H1 (cell line): ENCODE measurements at regions not wholly inside any gene's neighbourhood (a gene's known extent, or its start where the extent isn't known, plus 50 kb on each side); places are given as distances from the start of the nearest gene placed in this dataset.

Experiments used
- CTCF ChIA-PET: fragments of 300-600 bp; sonication (Branson Sonifier 250); formaldehyde crosslinking; loops from one replicate; lab custom pipeline; 2021; ENCODE audit not compliant: partially characterized antibody; lab: Charles Lee
- POLR2A ChIA-PET: fragments of 300-600 bp; sonication (Branson Sonifier 250); formaldehyde crosslinking; loops from one replicate; lab custom pipeline; 2021; ENCODE audit warnings: inconsistent platforms; ENCODE audit not compliant: partially characterized antibody; lab: Charles Lee
- DNase-seq, 2 experiments: peaks; one replicate each; pipeline versions ENCODE4 v3.0.0 to v3.0.0-alpha.2; 2010 to 2022; ENCODE audit warnings: low spot score in 2 of 2, low read depth in 1 of 2, mixed read lengths in 1 of 2
- FAIRE-seq: peaks from 2 replicates; lab custom pipeline; 2011; peaks lifted over from hg19 to GRCh38; lab: Jason Lieb, UNC
- H2AFZ ChIP-seq: 2 replicates; pipeline ENCODE4 v1.8.1; 2012; ENCODE audit warnings: low read length, inconsistent platforms
- H2AK5ac ChIP-seq: 2 replicates; pipeline ENCODE4 v1.6.1; 2013; ENCODE audit warnings: low read depth, low read length
- H2BK120ac ChIP-seq: replicated peaks from 2 replicates; pipeline ENCODE3; 2013; ENCODE audit warnings: low read depth, low read length, inconsistent platforms
- H2BK12ac ChIP-seq: 2 replicates; pipeline ENCODE4 v1.6.1; 2013; ENCODE audit warnings: low read depth, low read length
- H2BK15ac ChIP-seq: 2 replicates; pipeline ENCODE4 v1.6.1; 2013; ENCODE audit warnings: low read length
- H2BK20ac ChIP-seq: 2 replicates; pipeline ENCODE4 v1.6.1; 2013; ENCODE audit warnings: low read length
- H2BK5ac ChIP-seq: 2 replicates; pipeline ENCODE4 v1.6.1; 2013; ENCODE audit warnings: low read depth, low read length
- H3K14ac ChIP-seq: 2 replicates; pipeline ENCODE4 v1.6.1; 2013; ENCODE audit warnings: inconsistent platforms; ENCODE audit not compliant: insufficient read length
- H3K18ac ChIP-seq: 2 replicates; pipeline ENCODE4 v1.6.1; 2013; ENCODE audit warnings: low read length; ENCODE audit errors: extremely low read depth
- H3K23ac ChIP-seq: 2 replicates; pipeline ENCODE4 v1.6.1; 2013; ENCODE audit warnings: inconsistent platforms; ENCODE audit not compliant: insufficient read length
- H3K23me2 ChIP-seq: 2 replicates; pipeline ENCODE4 v1.6.1; 2013; ENCODE audit warnings: low read depth, low read length
- H3K27ac ChIP-seq: 2 replicates; pipeline ENCODE4 v1.6.1; 2011; ENCODE audit warnings: low read depth, low read length, inconsistent platforms
- H3K27me3 ChIP-seq, 4 experiments: replicated peaks in 1 of 4; 1 replicate in 1 of 4; 2 replicates in 3 of 4; pipeline versions ENCODE4 v1.6.1 to v1.8.1; 2011 to 2013; ENCODE audit warnings: low read length in 3 of 4, mild to moderate bottlenecking in 3 of 4, inconsistent platforms in 2 of 4, mixed read lengths in 2 of 4, moderate library complexity in 1 of 4; ENCODE audit not compliant: control insufficient read depth in 3 of 4, insufficient read depth in 3 of 4; ENCODE audit errors: extremely low read depth in 1 of 4
- H3K36me3 ChIP-seq, 4 experiments: 2 replicates each; pipeline versions ENCODE4 v1.6.1 to v1.8.1; 2011 to 2013; ENCODE audit warnings: mild to moderate bottlenecking in 4 of 4, low read length in 3 of 4, moderate library complexity in 2 of 4, control low read depth in 1 of 4, inconsistent platforms in 1 of 4; ENCODE audit not compliant: insufficient read depth in 4 of 4, control insufficient read depth in 2 of 4
- H3K4ac ChIP-seq: replicated peaks from 2 replicates; pipeline ENCODE3; 2013; ENCODE audit warnings: low read length, low read depth, mixed read lengths, inconsistent platforms; ENCODE audit not compliant: insufficient read length
- H3K4me1 ChIP-seq, 4 experiments: replicated peaks in 1 of 4; 1 replicate in 1 of 4; 2 replicates in 3 of 4; pipeline versions ENCODE4 v1.6.1 to v1.8.1; 2011 to 2013; ENCODE audit warnings: low read length in 3 of 4, inconsistent platforms in 2 of 4, mixed read lengths in 1 of 4; ENCODE audit not compliant: insufficient read depth in 4 of 4, control insufficient read depth in 3 of 4
- H3K4me2 ChIP-seq, 2 experiments: 2 replicates each; pipeline versions ENCODE4 v1.6.1 to v1.8.1; 2011 to 2013; ENCODE audit warnings: low read depth in 2 of 2, low read length in 2 of 2, control low read depth in 1 of 2, inconsistent platforms in 1 of 2, mild to moderate bottlenecking in 1 of 2; ENCODE audit not compliant: insufficient read depth in 1 of 2
- H3K4me3 ChIP-seq, 4 experiments: fragments of 200-600, 300-600 bp in 1 of 4; sonication (generic), shearing (Covaris generic), sonication (Bioruptor Twin) in 1 of 4; 2 replicates each; pipeline versions ENCODE4 v1.5.1 to v1.8.1; 2011 to 2016; ENCODE audit warnings: low read length in 4 of 4, low read depth in 3 of 4, control low read depth in 2 of 4, inconsistent platforms in 2 of 4, mild to moderate bottlenecking in 2 of 4, mixed read lengths in 1 of 4, moderate library complexity in 1 of 4; ENCODE audit not compliant: insufficient read depth in 2 of 4; ENCODE audit errors: extremely low read depth in 1 of 4
- H3K56ac ChIP-seq: replicated peaks from 2 replicates; pipeline ENCODE3; 2013; ENCODE audit warnings: low read depth, mild to moderate bottlenecking, mixed read lengths, low read length, inconsistent platforms; ENCODE audit not compliant: insufficient read length
- H3K79me1 ChIP-seq: 2 replicates; pipeline ENCODE4 v1.6.1; 2013; ENCODE audit warnings: low read depth, low read length, control low read depth
- H3K79me2 ChIP-seq, 2 experiments: 2 replicates each; pipeline versions ENCODE4 v1.6.1 to v1.8.1; 2012 to 2013; ENCODE audit warnings: low read length in 2 of 2, mild to moderate bottlenecking in 2 of 2, inconsistent platforms in 1 of 2; ENCODE audit not compliant: insufficient read depth in 2 of 2, control insufficient read depth in 1 of 2
- H3K9ac ChIP-seq, 4 experiments: replicated peaks in 1 of 4; 1 replicate in 1 of 4; 2 replicates in 3 of 4; pipeline versions ENCODE4 v1.6.1 to v1.8.1; 2011 to 2013; ENCODE audit warnings: low read depth in 3 of 4, low read length in 3 of 4, control low read depth in 2 of 4, mild to moderate bottlenecking in 2 of 4, moderate library complexity in 2 of 4, inconsistent platforms in 1 of 4; ENCODE audit errors: extremely low read depth in 1 of 4
- H3K9me3 ChIP-seq, 2 experiments: 2 replicates each; pipeline versions ENCODE4 v1.6.1 to v1.8.1; 2012 to 2013; ENCODE audit warnings: mild to moderate bottlenecking in 2 of 2, moderate library complexity in 2 of 2, control low read depth in 1 of 2, inconsistent platforms in 1 of 2, low read depth in 1 of 2, low read length in 1 of 2, mixed read lengths in 1 of 2; ENCODE audit not compliant: insufficient read depth in 2 of 2
- H4K20me1 ChIP-seq, 2 experiments: replicated peaks in 1 of 2; 2 replicates each; pipeline versions ENCODE3 to v1.8.1; 2011 to 2013; ENCODE audit warnings: inconsistent platforms in 2 of 2, low read length in 2 of 2, mild to moderate bottlenecking in 1 of 2; ENCODE audit not compliant: insufficient read depth in 2 of 2, control insufficient read depth in 1 of 2
- H4K5ac ChIP-seq: 2 replicates; pipeline ENCODE4 v1.6.1; 2013; ENCODE audit warnings: low read length, low read depth, mixed read lengths, inconsistent platforms; ENCODE audit not compliant: insufficient read length
- H4K8ac ChIP-seq: 2 replicates; pipeline ENCODE4 v1.8.0; 2013; ENCODE audit warnings: mild to moderate bottlenecking, moderate library complexity, low read length, inconsistent platforms; ENCODE audit not compliant: insufficient read depth; ENCODE audit errors: extremely low read depth
- H4K91ac ChIP-seq: replicated peaks from 2 replicates; pipeline ENCODE3; 2013; ENCODE audit warnings: low read length, mixed read lengths, inconsistent platforms; ENCODE audit not compliant: insufficient read length
- ATF3 ChIP-seq: IDR thresholded peaks from 2 replicates; pipeline ENCODE4 v1.6.1; 2011; ENCODE audit warnings: low read depth, mild to moderate bottlenecking, low read length; ENCODE audit not compliant: insufficient read depth
- CBX5 ChIP-seq: fragments of 300-800, 300-1000 bp; sonication (generic); IDR thresholded peaks from 2 replicates; pipeline ENCODE4 v1.7.1; 2016; ENCODE audit warnings: antibody characterized with exemption, low read length, low read depth
- KDM1A ChIP-seq: fragments of 200-600, 300-600 bp; sonication (generic); IDR thresholded peaks from 2 replicates; pipeline ENCODE4 v1.7.1; 2016; ENCODE audit warnings: mild to moderate bottlenecking, low read length, borderline replicate concordance
- RAD21 ChIP-seq, 2 experiments: IDR thresholded peaks in 1 of 2; conservative IDR thresholded peaks in 1 of 2; 2 replicates each; pipeline ENCODE4 v1.6.1; 2011; ENCODE audit warnings: low read depth in 2 of 2, low read length in 2 of 2, improper control_type of control experiment in 1 of 2, inconsistent platforms in 1 of 2, mild to moderate bottlenecking in 1 of 2, moderate library complexity in 1 of 2
- RBBP5 ChIP-seq: IDR thresholded peaks from 2 replicates; pipeline ENCODE4 v1.7.1; 2012; ENCODE audit warnings: low read depth, mild to moderate bottlenecking, inconsistent platforms, low read length, moderate library complexity, borderline replicate concordance
- SIRT6 ChIP-seq: IDR thresholded peaks from one replicate; pipeline ENCODE4 v1.7.1; 2012; ENCODE audit warnings: low read length, inconsistent platforms
- SUZ12 ChIP-seq: fragments of 200-600 bp; sonication (generic); IDR thresholded peaks from 2 replicates; pipeline ENCODE4 v1.6.1; 2012; ENCODE audit warnings: mild to moderate bottlenecking, inconsistent platforms, low read length, moderate library complexity, mixed read lengths
- TBP ChIP-seq: IDR thresholded peaks from 2 replicates; pipeline ENCODE4 v1.6.1; 2011; ENCODE audit warnings: low read depth, low read length, improper control_type of control experiment
- TEAD4 ChIP-seq: IDR thresholded peaks from 2 replicates; pipeline ENCODE4 v1.6.1; 2012; ENCODE audit warnings: low read depth, low read length, inconsistent platforms, mixed read lengths
- WGBS, 2 experiments: shearing (Covaris generic) in 1 of 2; methylation state at CpG; one replicate each; pipeline versions ENCODE4 v1.1.6 to v1.1.7; 2013 to 2015; ENCODE audit warnings: low lambda C conversion rate in 2 of 2, mixed read lengths in 2 of 2, inconsistent platforms in 1 of 2, low coverage in 1 of 2, missing lambda C conversion rate in 1 of 2; ENCODE audit not compliant: insufficient replicate concordance in 2 of 2, insufficient coverage in 1 of 2, insufficient read length in 1 of 2; ENCODE audit errors: extremely low coverage in 1 of 2, missing lambda C conversion rate in 1 of 2; 5-methylcytosine and 5-hydroxymethylcytosine counted together
- TF ChIP-seq, protein P1 (sequence below): IDR thresholded peaks from 2 replicates; pipeline ENCODE4 v1.6.1; 2012; ENCODE audit warnings: low read length, inconsistent platforms
- TF ChIP-seq, protein P2 (sequence below): IDR thresholded peaks from 2 replicates; pipeline ENCODE4 v1.6.1; 2012; ENCODE audit warnings: inconsistent platforms

DNA sequence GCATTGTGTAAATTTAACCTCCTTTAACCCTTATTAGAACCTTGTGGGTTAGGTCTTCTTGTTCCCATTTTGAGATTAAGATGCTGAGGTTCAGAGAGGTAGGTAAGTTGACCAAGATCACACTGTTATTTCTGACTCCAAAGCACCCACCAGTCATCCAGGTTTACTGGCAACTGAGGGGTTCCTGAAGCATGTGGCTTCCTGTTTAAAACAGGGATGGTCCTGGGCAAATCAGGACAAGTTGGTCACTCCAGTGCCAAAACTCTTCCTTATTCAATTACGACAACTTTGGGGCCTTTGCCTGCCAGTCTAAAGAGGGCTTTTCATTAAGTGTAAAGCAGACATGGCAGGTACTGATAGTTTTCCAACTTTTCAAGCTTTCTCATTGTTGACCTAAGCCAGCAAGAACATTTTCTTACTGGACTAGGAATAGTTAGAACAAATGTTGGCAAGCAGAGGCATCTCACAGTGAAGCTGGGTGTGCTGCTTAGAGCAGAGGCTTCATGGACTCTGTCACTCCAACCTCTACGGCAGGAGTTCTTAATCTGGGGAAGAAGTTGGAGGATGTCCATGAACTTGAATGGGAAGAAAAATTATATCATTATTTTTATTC, 149.4 kb upstream of the ADAMTS9 start:
- H3K27ac ChIP-seq: no peak overlapping the region
- H3K4me1 ChIP-seq: peaks cover 0 to 4% (median 0%) of the 10 kb centered on the region in 4 experiments; a peak in 2 of 7 replicates
- no peak overlapping the region for H3K4ac ChIP-seq
- 0 out of 2 replicates have a peak overlapping the region, but pooled peaks have one; percentile 25 for H2AFZ ChIP-seq
- no peak for DNase-seq
- H3K23ac ChIP-seq: no peak overlapping the region
- WGBS, 2 experiments: 80% methylated on average over 2 of the region's 2 CpGs; no CpG with 5 or more reads in 1 of the 2 experiments
- ChIA-PET CTCF (interaction anchor here (0.6 to 1.3 kb wide), 2 partner anchors 27 to 230 kb away, joined by 3 read pairs; no protein-coding TSS in a partner anchor), POLR2A (no interaction called here)
- no peak overlapping the region for H3K4me2 ChIP-seq
- no peak overlapping the region for H4K8ac ChIP-seq
- no peak for FAIRE-seq
- H3K18ac ChIP-seq: no peak overlapping the region
- no peaks in the 10 kb centered on the region for H3K79me2 ChIP-seq
- no peak overlapping the region for H3K4me3 ChIP-seq
- H3K23me2 ChIP-seq: no peaks in the 10 kb centered on the region
- H3K9ac ChIP-seq: no peak overlapping the region
- H3K14ac ChIP-seq: no peak overlapping the region
- no peaks in the 10 kb centered on the region for H4K20me1 ChIP-seq
- H3K56ac ChIP-seq: no peak overlapping the region
- H2BK120ac ChIP-seq: no peak overlapping the region
- H2BK12ac ChIP-seq: no peak overlapping the region; the same call in 1 of the 2 replicates
- no peaks in the 10 kb centered on the region for H3K36me3 ChIP-seq
- H2BK20ac ChIP-seq: no peak overlapping the region; the same call in 1 of the 2 replicates
- no peak overlapping the region for H2BK5ac ChIP-seq
- no peaks in the 10 kb centered on the region for H3K9me3 ChIP-seq
- no peak overlapping the region for H4K5ac ChIP-seq
- H3K27me3 ChIP-seq: no peaks in the 10 kb centered on the region
- H4K91ac ChIP-seq: no peak overlapping the region
- no peak overlapping the region for H2AK5ac ChIP-seq
- no peaks in the 10 kb centered on the region for H3K79me1 ChIP-seq
- no peak overlapping the region for H2BK15ac ChIP-seq
- TF ChIP-seq, protein P1, sequence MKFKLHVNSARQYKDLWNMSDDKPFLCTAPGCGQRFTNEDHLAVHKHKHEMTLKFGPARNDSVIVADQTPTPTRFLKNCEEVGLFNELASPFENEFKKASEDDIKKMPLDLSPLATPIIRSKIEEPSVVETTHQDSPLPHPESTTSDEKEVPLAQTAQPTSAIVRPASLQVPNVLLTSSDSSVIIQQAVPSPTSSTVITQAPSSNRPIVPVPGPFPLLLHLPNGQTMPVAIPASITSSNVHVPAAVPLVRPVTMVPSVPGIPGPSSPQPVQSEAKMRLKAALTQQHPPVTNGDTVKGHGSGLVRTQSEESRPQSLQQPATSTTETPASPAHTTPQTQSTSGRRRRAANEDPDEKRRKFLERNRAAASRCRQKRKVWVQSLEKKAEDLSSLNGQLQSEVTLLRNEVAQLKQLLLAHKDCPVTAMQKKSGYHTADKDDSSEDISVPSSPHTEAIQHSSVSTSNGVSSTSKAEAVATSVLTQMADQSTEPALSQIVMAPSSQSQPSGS: no peak
- no peak for TF ChIP-seq RBBP5
- TF ChIP-seq SUZ12: no peak
- TF ChIP-seq, protein P2, sequence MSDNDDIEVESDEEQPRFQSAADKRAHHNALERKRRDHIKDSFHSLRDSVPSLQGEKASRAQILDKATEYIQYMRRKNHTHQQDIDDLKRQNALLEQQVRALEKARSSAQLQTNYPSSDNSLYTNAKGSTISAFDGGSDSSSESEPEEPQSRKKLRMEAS: no peak
- TF ChIP-seq ATF3: no peak
- TF ChIP-seq RAD21 (IDR thresholded peaks at IDR 0.05 in 1 of 2, conservative IDR thresholded peaks at IDR 0.05 in 1 of 2; ENCODE audit: low read depth in 2 of 2, low read length in 2 of 2): no peak
- TF ChIP-seq TEAD4: no peak
- TF ChIP-seq CBX5: no peak
- no peak for TF ChIP-seq TBP
- TF ChIP-seq KDM1A: no peak
- no peak for TF ChIP-seq SIRT6
